ENCODE measurements at regions not wholly inside any gene's neighbourhood (a gene's known extent, or its start where the extent isn't known, plus 50 kb on each side); places are given as distances from the start of the nearest gene placed in this dataset.

GRCh38 chr2:60070196-60070595, 483.3 kb downstream of the BCL11A start:
- H3K4me1 Mint-ChIP-seq, result peaks cover 8% of the 10 kb centered on the region
- H3K9me3 ChIP-seq (ENCODE audit: control insufficient read depth, low read length), result no peaks in the 10 kb centered on the region
- no peak for TF ChIP-seq CTCF (conservative IDR thresholded peaks at IDR 0.05)
- peaks cover 1% of the 10 kb centered on the region for H3K4me1 ChIP-seq (ENCODE audit: control insufficient read depth, insufficient read depth, low read length)
- H3K36me3 ChIP-seq (ENCODE audit: control insufficient read depth, insufficient read depth, low read length), result no peaks in the 10 kb centered on the region
- DNase-seq, result no peak
- peaks cover 5% of the 10 kb centered on the region for H3K27me3 Mint-ChIP-seq (ENCODE audit: insufficient read depth)
- no peak overlapping the region for H3K9ac ChIP-seq (ENCODE audit: extremely low read depth, low read length, poor library complexity, severe bottlenecking)
- no peaks in the 10 kb centered on the region for H3K36me3 Mint-ChIP-seq (ENCODE audit: low read depth)
- no peak overlapping the region for H3K27ac ChIP-seq (ENCODE audit: low read depth, low read length)
- no peaks in the 10 kb centered on the region for H3K9me3 Mint-ChIP-seq
- 70 to 71% methylated on average over 1 to 5 of the region's 5 CpGs for WGBS, 2 experiments (ENCODE audit: insufficient coverage in 1 of 2, insufficient read length in 1 of 2)
- no peaks in the 10 kb centered on the region for H3K27me3 ChIP-seq (ENCODE audit: control insufficient read depth, insufficient read depth, low read length, poor library complexity, severe bottlenecking)
- H3K4me3 ChIP-seq (ENCODE audit: low read length), result no peak overlapping the region
- no peak overlapping the region for H3K4me3 Mint-ChIP-seq
- no peak overlapping the region for H3K27ac Mint-ChIP-seq

- DNase-seq, result no peak
- Mint-ChIP-seq H3K27ac (no peak overlapping the region), H3K9me3 (no peaks in the 10 kb centered on the region), H3K36me3 (ENCODE audit: low read depth) (no peaks in the 10 kb centered on the region), H3K4me1 (peaks cover 14% of the 10 kb centered on the region), H3K27me3 (ENCODE audit: insufficient read depth) (peaks cover 3% of the 10 kb centered on the region), H3K4me3 (no peak overlapping the region)
- H3K27me3 ChIP-seq (ENCODE audit: control insufficient read depth, insufficient read depth, low read length, poor library complexity, severe bottlenecking), result no peaks in the 10 kb centered on the region
- H3K4me3 ChIP-seq (ENCODE audit: low read length), result no peak overlapping the region
- TF ChIP-seq CTCF (conservative IDR thresholded peaks at IDR 0.05), result no peak
- H3K27ac ChIP-seq (ENCODE audit: low read depth, low read length), result no peak overlapping the region
- peaks cover 8% of the 10 kb centered on the region for H3K4me1 ChIP-seq (ENCODE audit: control insufficient read depth, insufficient read depth, low read length)
- H3K36me3 ChIP-seq (ENCODE audit: control insufficient read depth, insufficient read depth, low read length), result no peaks in the 10 kb centered on the region
- no peak overlapping the region for H3K9ac ChIP-seq (ENCODE audit: extremely low read depth, low read length, poor library complexity, severe bottlenecking)
- WGBS, 2 experiments (ENCODE audit: insufficient coverage in 1 of 2, insufficient read length in 1 of 2), result 63 to 74% methylated on average over 3 to 4 of the region's 4 CpGs
- no peaks in the 10 kb centered on the region for H3K9me3 ChIP-seq (ENCODE audit: control insufficient read depth, low read length)
These were observed 484.7 kb downstream of the BCL11A start for GRCh38 chr2:60068755-60069154.

GRCh38 chr2:60067006-60067405, 486.4 kb downstream of the BCL11A start:
- Mint-ChIP-seq H3K27ac (no peak overlapping the region), H3K9me3 (no peaks in the 10 kb centered on the region), H3K4me1 (peaks cover 14% of the 10 kb centered on the region), H3K4me3 (no peak overlapping the region), H3K36me3 (ENCODE audit: low read depth) (no peaks in the 10 kb centered on the region), H3K27me3 (ENCODE audit: insufficient read depth) (no peaks in the 10 kb centered on the region)
- H3K27ac ChIP-seq (ENCODE audit: low read depth, low read length), result no peak overlapping the region
- WGBS, 2 experiments (ENCODE audit: insufficient coverage in 1 of 2, insufficient read length in 1 of 2), result 89% methylated on average over 3 of the region's 3 CpGs; no CpG with 5 or more reads in 1 of the 2 experiments
- no peaks in the 10 kb centered on the region for H3K27me3 ChIP-seq (ENCODE audit: control insufficient read depth, insufficient read depth, low read length, poor library complexity, severe bottlenecking)
- no peak for TF ChIP-seq CTCF (conservative IDR thresholded peaks at IDR 0.05)
- H3K4me3 ChIP-seq (ENCODE audit: low read length), result no peak overlapping the region
- DNase-seq, result no peak
- H3K4me1 ChIP-seq (ENCODE audit: control insufficient read depth, insufficient read depth, low read length), result peaks cover 8% of the 10 kb centered on the region
- no peak overlapping the region for H3K9ac ChIP-seq (ENCODE audit: extremely low read depth, low read length, poor library complexity, severe bottlenecking)
- H3K9me3 ChIP-seq (ENCODE audit: control insufficient read depth, low read length), result no peaks in the 10 kb centered on the region
- no peaks in the 10 kb centered on the region for H3K36me3 ChIP-seq (ENCODE audit: control insufficient read depth, insufficient read depth, low read length)

Data from endodermal cell (in vitro differentiated cells).